ENCODE measurements at regions not wholly inside any gene's neighbourhood (a gene's known extent, or its start where the extent isn't known, plus 50 kb on each side); places are given as distances from the start of the nearest gene placed in this dataset.

DNA sequence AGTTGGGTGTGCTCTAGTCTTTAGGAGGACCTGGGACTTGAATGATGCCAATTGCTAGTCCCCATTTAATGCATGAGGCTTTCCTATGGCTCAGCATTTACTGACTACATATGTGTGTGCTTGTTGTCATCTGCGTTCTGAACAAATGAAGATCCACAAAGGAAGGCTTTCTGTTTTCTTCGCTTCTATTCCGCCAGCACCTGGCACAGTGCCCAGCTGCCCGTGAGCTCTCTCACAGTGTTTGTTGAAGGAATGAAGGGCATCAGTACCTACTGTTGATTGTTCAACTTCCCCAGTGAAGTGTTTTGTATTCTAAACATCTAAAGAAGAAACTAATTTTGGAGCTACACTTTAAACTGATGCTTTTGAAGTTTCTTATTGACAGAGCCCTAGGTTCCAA lies 122.4 kb upstream of the LINC00305 start:
- Histone ChIP-seq H3K9me3 (ENCODE audit: control insufficient read depth in 5 of 5, low read length in 5 of 5) (no peaks in the 10 kb centered on the region), H3K27me3 (ENCODE audit: control insufficient read depth in 5 of 5, insufficient read depth in 4 of 5, low read length in 5 of 5) (no peaks in the 10 kb centered on the region), H3K27ac (ENCODE audit: low read depth, low read length) (no peak overlapping the region), H3K36me3 (ENCODE audit: control insufficient read depth in 5 of 5, insufficient read depth in 5 of 5, low read length in 5 of 5) (no peaks in the 10 kb centered on the region), H3K4me3 (ENCODE audit: low read depth in 1 of 5, low read length in 5 of 5) (no peak overlapping the region), H3K9ac (ENCODE audit: low read length in 5 of 5) (no peak overlapping the region), H3K4me1 (ENCODE audit: control insufficient read depth in 5 of 5, insufficient read depth in 5 of 5, low read length in 5 of 5) (peaks cover 0 to 6% (median 0%) of the 10 kb centered on the region in 5 donors)

- H3K4me1 ChIP-seq (ENCODE audit: control insufficient read depth in 5 of 5, insufficient read depth in 5 of 5, low read length in 5 of 5) = no peaks in the 10 kb centered on the region
- no peaks in the 10 kb centered on the region for H3K36me3 ChIP-seq (ENCODE audit: control insufficient read depth in 5 of 5, insufficient read depth in 5 of 5, low read length in 5 of 5)
- no peaks in the 10 kb centered on the region for H3K27me3 ChIP-seq (ENCODE audit: control insufficient read depth in 5 of 5, insufficient read depth in 4 of 5, low read length in 5 of 5)
- H3K27ac ChIP-seq (ENCODE audit: low read depth, low read length) = no peak overlapping the region
- no peak overlapping the region for H3K4me3 ChIP-seq (ENCODE audit: low read depth in 1 of 5, low read length in 5 of 5)
- H3K9me3 ChIP-seq (ENCODE audit: control insufficient read depth in 5 of 5, low read length in 5 of 5) = no peaks in the 10 kb centered on the region
- no peak overlapping the region for H3K9ac ChIP-seq (ENCODE audit: low read length in 5 of 5)
Measured at GRCh38 chr18:64270608-64271007, 121.7 kb upstream of the LINC00305 start.

- H3K4me3 ChIP-seq (ENCODE audit: low read depth in 1 of 5, low read length in 5 of 5) = no peak overlapping the region
- H3K4me1 ChIP-seq (ENCODE audit: control insufficient read depth in 5 of 5, insufficient read depth in 5 of 5, low read length in 5 of 5) = no peaks in the 10 kb centered on the region
- no peak overlapping the region for H3K27ac ChIP-seq (ENCODE audit: low read depth, low read length)
- H3K27me3 ChIP-seq (ENCODE audit: control insufficient read depth in 5 of 5, insufficient read depth in 4 of 5, low read length in 5 of 5) = no peaks in the 10 kb centered on the region
- H3K9ac ChIP-seq (ENCODE audit: low read length in 5 of 5) = no peak overlapping the region
- H3K36me3 ChIP-seq (ENCODE audit: control insufficient read depth in 5 of 5, insufficient read depth in 5 of 5, low read length in 5 of 5) = no peaks in the 10 kb centered on the region
- no peaks in the 10 kb centered on the region for H3K9me3 ChIP-seq (ENCODE audit: control insufficient read depth in 5 of 5, low read length in 5 of 5)
Measured at GRCh38 chr18:64270121-64270520, 121.2 kb upstream of the LINC00305 start.

- no peaks in the 10 kb centered on the region for H3K9me3 ChIP-seq (ENCODE audit: control insufficient read depth in 5 of 5, low read length in 5 of 5)
- no peak overlapping the region for H3K27ac ChIP-seq (ENCODE audit: low read depth, low read length)
- no peak overlapping the region for H3K9ac ChIP-seq (ENCODE audit: low read length in 5 of 5)
- no peaks in the 10 kb centered on the region for H3K36me3 ChIP-seq (ENCODE audit: control insufficient read depth in 5 of 5, insufficient read depth in 5 of 5, low read length in 5 of 5)
- no peaks in the 10 kb centered on the region for H3K4me1 ChIP-seq (ENCODE audit: control insufficient read depth in 5 of 5, insufficient read depth in 5 of 5, low read length in 5 of 5)
- no peak overlapping the region for H3K4me3 ChIP-seq (ENCODE audit: low read depth in 1 of 5, low read length in 5 of 5)
- no peaks in the 10 kb centered on the region for H3K27me3 ChIP-seq (ENCODE audit: control insufficient read depth in 5 of 5, insufficient read depth in 4 of 5, low read length in 5 of 5)
Measured at GRCh38 chr18:64264171-64264570, 115.3 kb upstream of the LINC00305 start.

GRCh38 chr18:64260810-64261209 lies 111.9 kb upstream of the LINC00305 start:
- no peaks in the 10 kb centered on the region for H3K36me3 ChIP-seq (ENCODE audit: control insufficient read depth in 5 of 5, insufficient read depth in 5 of 5, low read length in 5 of 5)
- no peak overlapping the region for H3K27ac ChIP-seq (ENCODE audit: low read depth, low read length)
- no peaks in the 10 kb centered on the region for H3K27me3 ChIP-seq (ENCODE audit: control insufficient read depth in 5 of 5, insufficient read depth in 4 of 5, low read length in 5 of 5)
- no peak overlapping the region for H3K9ac ChIP-seq (ENCODE audit: low read length in 5 of 5)
- H3K4me1 ChIP-seq (ENCODE audit: control insufficient read depth in 5 of 5, insufficient read depth in 5 of 5, low read length in 5 of 5) = no peaks in the 10 kb centered on the region
- H3K4me3 ChIP-seq (ENCODE audit: low read depth in 1 of 5, low read length in 5 of 5) = no peak overlapping the region
- H3K9me3 ChIP-seq (ENCODE audit: control insufficient read depth in 5 of 5, low read length in 5 of 5) = no peaks in the 10 kb centered on the region

GRCh38 chr18:64259871-64260270 lies 111.0 kb upstream of the LINC00305 start:
- no peak overlapping the region for H3K9ac ChIP-seq (ENCODE audit: low read length in 5 of 5)
- no peak overlapping the region for H3K4me3 ChIP-seq (ENCODE audit: low read depth in 1 of 5, low read length in 5 of 5)
- no peaks in the 10 kb centered on the region for H3K9me3 ChIP-seq (ENCODE audit: control insufficient read depth in 5 of 5, low read length in 5 of 5)
- no peak overlapping the region for H3K27ac ChIP-seq (ENCODE audit: low read depth, low read length)
- no peaks in the 10 kb centered on the region for H3K27me3 ChIP-seq (ENCODE audit: control insufficient read depth in 5 of 5, insufficient read depth in 4 of 5, low read length in 5 of 5)
- no peaks in the 10 kb centered on the region for H3K36me3 ChIP-seq (ENCODE audit: control insufficient read depth in 5 of 5, insufficient read depth in 5 of 5, low read length in 5 of 5)
- no peaks in the 10 kb centered on the region for H3K4me1 ChIP-seq (ENCODE audit: control insufficient read depth in 5 of 5, insufficient read depth in 5 of 5, low read length in 5 of 5)

GRCh38 chr18:64258111-64258650 lies 109.3 kb upstream of the LINC00305 start:
- no peaks in the 10 kb centered on the region for H3K4me1 ChIP-seq (ENCODE audit: control insufficient read depth in 5 of 5, insufficient read depth in 5 of 5, low read length in 5 of 5)
- H3K27ac ChIP-seq (ENCODE audit: low read depth, low read length) = no peak overlapping the region
- no peaks in the 10 kb centered on the region for H3K9me3 ChIP-seq (ENCODE audit: control insufficient read depth in 5 of 5, low read length in 5 of 5)
- H3K36me3 ChIP-seq (ENCODE audit: control insufficient read depth in 5 of 5, insufficient read depth in 5 of 5, low read length in 5 of 5) = no peaks in the 10 kb centered on the region
- H3K27me3 ChIP-seq (ENCODE audit: control insufficient read depth in 5 of 5, insufficient read depth in 4 of 5, low read length in 5 of 5) = no peaks in the 10 kb centered on the region
- H3K9ac ChIP-seq (ENCODE audit: low read length in 5 of 5) = no peak overlapping the region
- H3K4me3 ChIP-seq (ENCODE audit: low read depth in 1 of 5, low read length in 5 of 5) = no peak overlapping the region

GRCh38 chr18:64254399-64255093 lies 105.7 kb upstream of the LINC00305 start:
- H3K9me3 ChIP-seq (ENCODE audit: control insufficient read depth in 5 of 5, low read length in 5 of 5) = no peaks in the 10 kb centered on the region
- no peak overlapping the region for H3K27ac ChIP-seq (ENCODE audit: low read depth, low read length)
- H3K4me1 ChIP-seq (ENCODE audit: control insufficient read depth in 5 of 5, insufficient read depth in 5 of 5, low read length in 5 of 5) = no peaks in the 10 kb centered on the region
- H3K36me3 ChIP-seq (ENCODE audit: control insufficient read depth in 5 of 5, insufficient read depth in 5 of 5, low read length in 5 of 5) = no peaks in the 10 kb centered on the region
- no peak overlapping the region for H3K9ac ChIP-seq (ENCODE audit: low read length in 5 of 5)
- no peak overlapping the region for H3K4me3 ChIP-seq (ENCODE audit: low read depth in 1 of 5, low read length in 5 of 5)
- no peaks in the 10 kb centered on the region for H3K27me3 ChIP-seq (ENCODE audit: control insufficient read depth in 5 of 5, insufficient read depth in 4 of 5, low read length in 5 of 5)

DNA sequence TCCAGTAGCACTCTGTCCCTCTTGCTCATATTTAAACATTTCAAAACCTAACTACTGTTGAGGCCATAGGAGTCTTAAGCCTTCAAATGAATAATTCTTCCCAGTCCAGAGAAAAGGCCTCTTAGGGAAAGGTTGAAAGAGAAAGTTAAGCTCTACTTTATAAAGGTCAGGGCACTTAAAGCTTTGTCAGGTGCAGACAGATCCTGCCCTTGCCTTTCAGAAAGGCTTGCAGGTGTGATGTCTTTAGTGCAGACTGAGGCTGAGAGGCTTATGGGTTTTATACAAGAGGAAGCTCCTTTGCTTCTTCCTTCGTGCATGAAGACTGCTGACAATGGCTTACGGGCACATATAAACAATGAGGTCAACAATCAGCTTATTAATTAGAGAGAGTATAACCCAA lies 105.0 kb upstream of the LINC00305 start:
- no peaks in the 10 kb centered on the region for H3K36me3 ChIP-seq (ENCODE audit: control insufficient read depth in 5 of 5, insufficient read depth in 5 of 5, low read length in 5 of 5)
- H3K4me3 ChIP-seq (ENCODE audit: low read depth in 1 of 5, low read length in 5 of 5) = no peak overlapping the region
- H3K27me3 ChIP-seq (ENCODE audit: control insufficient read depth in 5 of 5, insufficient read depth in 4 of 5, low read length in 5 of 5) = no peaks in the 10 kb centered on the region
- no peaks in the 10 kb centered on the region for H3K4me1 ChIP-seq (ENCODE audit: control insufficient read depth in 5 of 5, insufficient read depth in 5 of 5, low read length in 5 of 5)
- no peaks in the 10 kb centered on the region for H3K9me3 ChIP-seq (ENCODE audit: control insufficient read depth in 5 of 5, low read length in 5 of 5)
- H3K27ac ChIP-seq (ENCODE audit: low read depth, low read length) = no peak overlapping the region
- no peak overlapping the region for H3K9ac ChIP-seq (ENCODE audit: low read length in 5 of 5)

- Histone ChIP-seq H3K27me3 (ENCODE audit: control insufficient read depth in 5 of 5, insufficient read depth in 4 of 5, low read length in 5 of 5) (no peaks in the 10 kb centered on the region), H3K4me1 (ENCODE audit: control insufficient read depth in 5 of 5, insufficient read depth in 5 of 5, low read length in 5 of 5) (no peaks in the 10 kb centered on the region), H3K9ac (ENCODE audit: low read length in 5 of 5) (no peak overlapping the region), H3K9me3 (ENCODE audit: control insufficient read depth in 5 of 5, low read length in 5 of 5) (no peaks in the 10 kb centered on the region), H3K4me3 (ENCODE audit: low read depth in 1 of 5, low read length in 5 of 5) (no peak overlapping the region), H3K36me3 (ENCODE audit: control insufficient read depth in 5 of 5, insufficient read depth in 5 of 5, low read length in 5 of 5) (no peaks in the 10 kb centered on the region), H3K27ac (ENCODE audit: low read depth, low read length) (no peak overlapping the region)
Measured at GRCh38 chr18:64253222-64253621, 104.3 kb upstream of the LINC00305 start.
